Activated T-cell treated with anti-CD3 and anti-CD28 coated beads for 24 hours (primary cell): ENCODE measurements at regions not wholly inside any gene's neighbourhood (a gene's known extent, or its start where the extent isn't known, plus 50 kb on each side); places are given as distances from the start of the nearest gene placed in this dataset.
"Not testable (repeated sequence)": the region's sequence is repeated elsewhere in the genome, so short reads cannot be mapped to it uniquely, and the experiment has no call there.

Source experiments
- DNase-seq: peaks from one replicate; pipeline ENCODE4 v3.0.0-alpha.2; 2020; ENCODE audit warnings: low read depth

DNA sequence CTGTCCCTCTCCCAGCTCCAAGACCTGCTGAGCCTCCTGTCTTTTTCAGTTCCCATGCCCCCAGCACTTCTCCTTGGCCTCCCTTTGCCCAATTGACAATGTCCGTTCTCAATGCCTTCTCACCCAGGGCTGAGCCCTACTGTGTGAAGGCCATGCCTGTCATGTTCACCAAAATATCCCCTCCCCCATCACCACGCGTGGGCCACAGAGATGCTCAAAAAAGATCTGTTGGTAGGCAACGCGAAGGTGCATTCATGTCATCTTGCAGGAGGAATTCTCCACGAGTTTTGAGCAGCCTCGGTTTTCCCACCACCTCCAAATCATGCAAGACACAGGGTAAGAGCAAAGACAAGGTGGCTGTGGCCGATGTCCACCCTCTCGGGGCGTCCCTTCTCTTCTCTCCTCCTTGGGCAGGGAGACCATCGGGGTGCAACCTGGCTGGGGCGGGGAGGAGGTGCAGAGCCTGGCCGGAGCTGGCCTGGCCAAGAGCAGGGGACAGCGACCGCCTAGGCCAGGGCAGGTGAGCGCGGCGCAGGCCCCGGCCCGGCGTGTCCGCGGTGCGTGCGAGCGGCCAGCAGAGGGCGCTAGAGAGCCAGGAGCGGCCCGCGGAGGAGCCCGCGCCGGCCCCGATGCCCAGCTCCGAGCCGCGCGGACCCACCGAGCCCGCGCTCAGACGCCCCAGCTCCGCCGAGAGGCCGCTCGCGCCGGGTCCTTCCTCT, 56.3 kb upstream of the KRTAP5-11 start:
- peak; percentile 51 for DNase-seq

DNA sequence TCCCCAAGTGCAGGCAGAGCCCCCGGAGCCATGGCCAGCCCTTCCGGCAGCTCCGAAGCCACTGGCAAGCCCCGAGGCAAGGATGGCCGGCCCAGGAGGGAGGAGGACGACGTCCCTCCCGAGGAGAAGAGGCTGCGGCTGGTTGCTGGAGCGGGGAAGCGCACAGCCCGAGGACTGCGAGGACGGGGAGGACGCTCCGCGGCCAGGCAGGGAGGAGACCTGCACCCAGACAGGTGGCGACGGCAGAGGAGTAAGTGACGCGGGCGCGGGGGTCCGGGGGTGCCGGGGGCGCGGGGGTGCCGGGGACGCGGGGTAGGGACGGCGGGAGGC, 56.8 kb upstream of the KRTAP5-11 start:
- not testable (repeated sequence) for DNase-seq

DNA sequence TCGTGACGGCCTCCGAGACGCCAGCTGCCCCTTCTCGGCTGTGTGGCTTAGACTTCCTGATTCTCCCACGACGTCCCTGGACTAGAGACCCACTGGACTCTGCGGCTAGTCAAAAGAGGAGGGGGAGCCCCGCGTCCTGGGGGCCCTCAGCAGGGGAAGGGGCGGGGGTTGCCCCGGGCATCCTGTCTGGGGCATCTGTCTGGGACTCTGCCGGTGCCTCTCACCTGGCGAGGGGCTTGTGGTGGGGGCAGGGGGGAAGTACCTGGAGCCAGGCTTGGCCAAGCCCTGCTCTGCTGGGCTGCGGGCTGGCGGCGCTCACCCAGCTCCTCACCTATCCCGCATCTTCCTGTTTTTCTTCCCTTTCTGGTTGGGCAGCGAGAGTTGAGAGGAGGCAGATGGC, 57.2 kb upstream of the KRTAP5-11 start:
- not testable (repeated sequence) for DNase-seq

DNA sequence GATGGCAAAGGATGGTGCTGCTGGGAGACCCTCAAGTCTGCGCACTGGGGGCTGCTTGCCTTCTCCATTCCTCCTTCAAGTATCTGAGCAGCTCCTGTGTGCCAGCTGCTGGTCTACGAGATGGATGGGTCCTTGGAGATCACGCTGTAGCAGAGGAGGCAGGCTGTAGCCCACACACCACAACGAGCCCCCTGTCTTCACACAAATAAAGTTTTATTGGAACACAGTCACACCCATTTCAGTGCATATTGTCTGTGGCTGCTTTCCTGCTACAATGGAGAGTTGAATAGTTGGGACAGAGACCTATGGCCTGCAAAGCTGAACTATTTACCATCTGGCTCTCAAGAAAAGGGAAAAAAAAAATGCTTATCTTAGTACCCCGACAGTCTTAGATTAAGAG, 64.4 kb upstream of the KRTAP5-11 start:
- DNase-seq: not testable (repeated sequence)

DNA sequence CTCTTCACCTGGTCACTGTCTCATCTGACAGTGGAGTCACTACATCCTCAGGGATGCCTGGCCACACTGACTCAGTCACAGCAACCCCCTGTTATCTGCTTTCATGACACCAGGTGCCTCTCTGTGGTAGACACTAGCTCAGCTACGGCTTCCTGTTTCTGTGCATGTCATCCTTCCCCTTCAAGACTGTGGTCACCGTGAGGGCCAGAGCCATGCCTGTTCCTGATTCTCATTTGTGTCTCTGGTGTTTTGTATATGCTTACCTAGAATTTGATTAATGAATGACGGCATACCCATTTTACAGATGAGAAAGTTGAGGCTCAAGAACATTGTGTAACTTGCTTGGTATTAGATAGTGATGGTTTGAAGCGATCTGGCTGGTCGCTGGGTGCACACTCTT, 70.3 kb upstream of the KRTAP5-11 start:
- not testable (repeated sequence) for DNase-seq

DNA sequence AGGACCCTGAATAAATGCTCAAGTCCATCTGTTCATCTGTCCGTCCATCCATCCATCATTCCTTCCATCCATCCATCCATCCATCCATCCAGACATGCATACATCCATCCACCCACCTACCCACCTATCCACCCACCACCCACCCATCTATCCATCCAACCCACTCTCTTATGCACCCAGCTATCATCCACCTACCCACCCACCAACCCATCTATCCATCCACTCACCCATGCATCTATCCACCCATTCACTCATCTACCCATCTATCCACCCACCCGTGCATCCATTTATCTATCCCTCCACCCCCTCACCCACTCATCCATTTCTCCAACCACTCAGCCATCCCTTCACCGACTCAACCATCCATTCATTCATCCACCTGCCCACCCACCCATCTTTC, 71.7 kb upstream of the KRTAP5-11 start:
- DNase-seq: not testable (repeated sequence)

DNA sequence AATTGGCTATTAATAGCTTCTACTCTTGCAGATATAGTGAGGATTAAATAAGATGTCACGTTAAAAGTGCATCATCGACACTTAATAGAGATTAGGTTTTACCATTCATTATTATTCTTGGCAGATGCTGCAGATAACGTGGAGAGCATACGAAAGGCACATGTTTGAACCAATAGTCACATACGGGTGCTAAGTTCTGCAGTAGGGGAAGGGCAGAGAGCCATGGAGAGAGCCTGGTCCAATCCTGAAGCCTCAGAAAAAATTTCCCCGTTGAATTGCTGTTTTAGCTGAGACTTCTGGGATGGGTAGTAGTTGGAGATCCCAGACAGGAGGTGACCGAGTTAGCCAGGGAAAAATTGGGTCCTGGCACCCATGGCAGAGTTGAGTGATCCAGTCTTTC, 72.4 kb upstream of the KRTAP5-11 start:
- DNase-seq: not testable (repeated sequence)

DNA sequence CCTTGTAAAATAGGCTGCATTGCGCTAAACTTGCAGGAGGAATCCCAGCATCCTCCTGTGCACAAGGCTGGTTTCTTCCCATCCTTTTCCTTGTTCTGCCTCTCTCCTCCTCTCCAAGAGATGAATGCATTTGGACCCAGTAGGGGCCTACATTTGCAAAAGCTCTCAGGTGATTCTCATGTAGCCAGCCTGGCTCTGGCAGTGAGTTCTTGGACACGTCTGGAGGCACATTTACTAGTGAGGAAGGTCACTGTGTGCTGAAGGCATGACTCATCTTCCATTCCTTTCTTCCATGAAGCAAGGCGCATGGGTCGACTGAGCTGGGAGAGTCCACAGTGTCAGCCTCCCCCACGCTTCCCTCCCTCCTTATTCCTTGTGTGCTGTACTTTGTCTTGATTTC, 73.8 kb upstream of the KRTAP5-11 start:
- DNase-seq: not testable (repeated sequence)

DNA sequence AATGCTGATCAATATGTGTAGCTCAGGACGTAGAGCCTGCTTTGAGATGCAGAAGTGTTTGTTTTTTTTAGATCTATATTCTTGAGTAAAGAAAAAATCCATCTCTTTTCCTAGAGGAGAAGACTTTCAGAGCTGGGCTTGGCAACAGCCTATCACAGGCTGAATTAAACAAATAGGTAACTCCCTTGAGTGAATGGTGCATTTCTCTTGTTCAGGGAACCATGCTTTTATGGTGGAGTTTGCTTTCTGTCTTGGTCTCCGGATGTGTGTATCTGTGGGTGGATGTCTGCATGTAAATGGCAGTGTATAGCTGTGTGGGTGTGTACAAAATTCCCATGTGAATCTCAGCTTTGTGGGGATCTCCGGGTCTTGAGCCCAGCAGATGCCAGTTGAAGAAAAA, 82.3 kb upstream of the KRTAP5-11 start:
- not testable (repeated sequence) for DNase-seq

DNA sequence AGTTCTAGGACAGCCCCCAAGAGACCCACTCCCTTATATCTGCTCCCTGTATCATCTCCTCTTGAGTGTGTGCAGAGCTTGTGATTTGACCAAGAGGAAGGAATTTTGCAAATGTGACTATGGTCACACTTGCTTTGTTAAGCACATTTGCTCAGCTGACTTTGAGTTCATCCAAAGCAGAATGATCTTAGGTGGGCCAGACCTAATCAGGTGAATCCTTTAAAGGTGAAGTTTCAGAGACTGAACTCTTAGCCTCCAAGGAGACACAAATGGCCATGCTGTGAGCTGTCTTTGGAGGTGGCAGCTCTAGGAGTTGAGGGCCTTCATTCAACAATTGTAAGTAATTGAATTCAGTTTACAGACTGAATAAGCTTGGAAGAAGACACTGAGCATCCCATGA, 115.4 kb upstream of the KRTAP5-11 start:
- not testable (repeated sequence) for DNase-seq

DNA sequence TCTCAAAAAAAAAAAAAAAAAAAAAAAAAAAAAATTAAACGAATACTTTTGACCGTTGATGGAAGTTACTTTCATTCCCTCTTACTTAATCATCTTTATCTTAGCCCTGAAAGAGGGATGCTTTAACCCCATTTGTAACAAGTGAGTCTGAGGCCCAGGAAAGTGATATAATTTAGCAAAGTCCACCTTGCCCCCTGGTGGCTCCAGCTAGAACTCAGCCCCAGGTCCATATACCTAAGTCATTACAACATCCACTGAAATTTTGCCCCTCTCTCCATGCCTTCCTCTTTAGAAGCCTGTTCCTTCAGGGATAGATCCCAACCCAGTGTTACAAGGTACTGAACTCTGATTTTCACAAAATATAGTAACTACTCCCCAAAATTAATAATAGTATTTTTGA, 116.3 kb upstream of the KRTAP5-11 start:
- not testable (repeated sequence) for DNase-seq

DNA sequence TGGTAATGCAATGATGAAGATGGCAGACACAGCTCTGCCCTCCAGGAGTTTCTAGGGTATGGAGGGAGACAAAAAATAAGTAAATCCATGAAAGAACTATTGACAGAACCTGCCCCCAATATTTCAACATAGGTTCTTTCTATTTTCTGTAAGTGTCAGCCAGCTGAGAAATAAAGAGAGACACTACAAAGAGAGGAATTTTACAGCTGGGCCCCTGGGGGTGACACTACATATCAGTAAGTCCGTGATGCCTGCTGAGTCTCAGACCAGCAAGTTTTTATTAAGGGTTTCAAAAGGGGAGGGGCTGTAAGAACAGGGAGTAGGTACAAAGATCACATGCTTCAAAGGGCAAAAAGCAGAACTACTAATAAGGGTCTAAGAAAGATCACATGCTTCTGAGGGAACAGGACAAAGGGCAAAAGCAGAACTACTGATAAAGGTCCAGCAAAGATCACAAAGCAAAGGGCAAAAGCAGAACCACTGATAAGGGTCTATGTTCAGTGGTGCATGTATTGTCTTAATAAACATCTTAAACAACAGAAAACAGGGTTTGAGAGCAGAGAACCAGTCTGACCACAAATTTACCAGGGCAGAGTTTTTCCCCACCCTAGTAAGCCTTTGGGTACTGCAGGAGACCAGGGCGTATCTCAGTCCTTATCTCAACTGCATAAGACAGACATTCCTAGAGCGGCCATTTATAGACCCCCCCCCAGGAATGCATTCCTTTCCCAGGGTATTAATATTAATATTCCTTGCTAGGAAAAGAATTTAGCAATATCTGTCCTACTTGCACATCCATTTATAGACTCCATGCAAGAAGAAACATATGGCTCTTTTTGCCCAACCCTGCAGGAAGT, 119.0 kb upstream of the KRTAP5-11 start:
- not testable (repeated sequence) for DNase-seq

DNA sequence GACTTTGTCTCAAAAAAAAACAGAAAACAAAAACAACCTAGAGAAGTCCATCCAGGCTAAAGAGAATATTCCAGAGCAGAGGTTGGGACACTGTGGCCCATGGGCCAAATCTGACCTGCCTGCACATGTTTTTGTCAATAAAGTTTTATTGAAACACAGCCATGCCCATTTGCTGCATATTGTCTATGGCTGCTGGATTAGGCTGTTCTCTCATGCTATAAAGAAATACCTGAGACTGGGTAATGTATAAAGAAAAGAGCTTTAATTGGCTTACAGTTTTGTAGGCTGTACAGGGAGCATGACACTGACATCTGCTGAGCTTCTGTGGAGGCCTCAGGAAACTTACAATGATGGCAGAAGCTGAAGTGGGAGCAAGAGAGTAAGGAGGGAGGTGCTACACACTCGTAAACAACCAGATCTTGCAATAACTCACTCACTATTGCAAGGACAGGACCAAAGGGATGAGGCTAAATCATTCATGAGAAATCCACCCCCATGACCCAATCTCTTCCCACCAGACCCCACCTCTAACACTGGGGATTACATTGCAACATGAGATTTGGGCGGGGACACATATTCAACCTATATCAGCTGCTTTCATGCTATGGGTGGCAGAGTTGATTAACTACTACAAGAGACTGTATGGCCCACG, 122.5 kb upstream of the KRTAP5-11 start:
- DNase-seq: not testable (repeated sequence)

DNA sequence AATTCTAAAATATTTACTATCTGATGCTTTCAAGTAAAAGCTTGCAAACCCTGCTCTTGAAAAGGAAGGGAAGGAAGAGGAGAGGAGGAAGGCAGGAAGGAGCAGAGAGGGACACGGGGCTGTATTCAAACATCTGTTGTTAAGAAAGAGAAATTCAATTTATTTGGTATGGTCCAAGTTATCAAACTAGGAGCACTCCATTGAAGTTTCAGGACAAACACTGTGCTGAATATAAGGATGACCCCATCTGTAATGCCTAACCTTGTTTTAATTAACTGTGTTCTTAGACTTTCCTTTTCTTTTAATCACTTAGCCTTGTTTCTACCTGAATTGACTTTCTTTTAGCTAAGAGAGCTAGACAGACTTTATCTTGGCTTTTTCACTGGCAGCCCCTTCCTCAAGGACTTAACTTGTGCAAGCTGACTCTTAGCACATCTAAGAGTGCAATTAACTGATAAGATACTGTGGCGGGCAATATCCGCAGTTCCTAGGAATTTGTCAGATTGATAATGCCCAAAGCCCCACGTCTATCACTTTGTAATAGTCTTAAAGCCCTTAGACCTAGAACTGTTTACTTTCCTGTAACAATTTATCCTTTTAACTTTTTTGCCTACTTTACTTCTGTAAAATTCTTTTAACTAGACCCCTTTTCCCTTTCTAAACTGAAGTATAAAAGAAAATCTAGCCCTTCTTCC, 123.2 kb upstream of the KRTAP5-11 start:
- not testable (repeated sequence) for DNase-seq

DNA sequence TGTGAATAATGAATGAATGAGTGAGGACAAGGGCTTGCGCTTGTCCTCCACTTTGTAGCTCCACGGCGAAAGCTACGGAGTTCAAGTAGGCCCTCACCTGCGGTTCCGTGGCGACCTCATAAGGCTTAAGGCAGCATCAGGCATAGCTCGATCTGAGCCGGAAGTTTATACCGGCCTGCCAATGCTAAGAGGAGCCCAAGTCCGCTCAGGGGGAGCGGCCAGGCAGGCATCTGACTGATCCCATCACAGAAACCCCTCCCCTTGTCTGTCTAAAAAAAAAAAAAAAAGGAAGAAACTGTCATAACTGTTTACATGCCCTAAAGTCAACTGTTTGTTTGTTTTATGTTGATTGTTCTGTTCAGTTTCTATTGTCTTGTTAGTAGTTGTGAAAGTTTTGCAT, 124.4 kb upstream of the KRTAP5-11 start:
- not testable (repeated sequence) for DNase-seq

DNA sequence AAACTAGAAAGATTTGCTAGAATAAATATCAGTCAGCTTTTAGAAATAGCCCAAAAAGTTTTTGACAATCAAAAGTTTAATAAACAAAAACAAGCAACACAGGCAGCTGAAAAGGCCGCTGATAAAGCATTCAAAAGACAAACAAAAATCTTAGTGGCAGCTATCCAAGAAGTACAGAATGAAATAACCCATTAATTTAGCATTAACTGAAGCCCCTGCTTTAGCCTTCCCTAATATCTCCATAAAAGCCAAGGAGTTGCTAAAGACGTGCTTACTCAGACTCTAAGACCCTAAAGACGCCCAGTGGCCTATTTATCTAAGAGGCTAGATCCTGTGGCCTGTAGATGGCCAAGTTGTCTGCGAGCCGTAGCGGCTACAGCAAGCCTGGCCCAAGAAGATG, 123.5 kb upstream of the DEFB108B start:
- not testable (repeated sequence) for DNase-seq

DNA sequence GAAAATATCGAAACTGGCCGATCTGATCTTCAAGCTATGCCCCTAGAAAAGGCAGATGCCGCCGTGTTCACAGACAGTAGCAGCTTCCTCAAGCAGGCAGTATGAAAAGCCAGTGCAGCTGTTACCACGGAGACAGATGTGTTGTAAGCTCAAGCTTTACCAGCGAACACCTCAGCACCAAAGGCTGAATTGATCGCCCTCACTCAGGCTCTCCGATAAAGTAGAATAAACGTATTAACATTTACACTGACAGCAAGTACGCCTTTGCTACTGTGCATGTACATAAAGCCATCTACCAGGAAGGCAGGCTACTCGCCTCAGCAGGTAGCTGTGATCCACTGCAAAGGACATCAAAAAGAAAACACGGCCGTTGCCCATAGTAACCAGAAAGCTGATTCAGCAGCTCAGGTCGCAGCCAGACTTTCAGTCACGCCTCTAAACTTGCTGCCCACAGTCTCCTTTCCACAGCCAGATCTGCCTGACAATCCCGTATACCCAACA, 122.8 kb upstream of the DEFB108B start:
- peak; percentile 16 for DNase-seq

DNA sequence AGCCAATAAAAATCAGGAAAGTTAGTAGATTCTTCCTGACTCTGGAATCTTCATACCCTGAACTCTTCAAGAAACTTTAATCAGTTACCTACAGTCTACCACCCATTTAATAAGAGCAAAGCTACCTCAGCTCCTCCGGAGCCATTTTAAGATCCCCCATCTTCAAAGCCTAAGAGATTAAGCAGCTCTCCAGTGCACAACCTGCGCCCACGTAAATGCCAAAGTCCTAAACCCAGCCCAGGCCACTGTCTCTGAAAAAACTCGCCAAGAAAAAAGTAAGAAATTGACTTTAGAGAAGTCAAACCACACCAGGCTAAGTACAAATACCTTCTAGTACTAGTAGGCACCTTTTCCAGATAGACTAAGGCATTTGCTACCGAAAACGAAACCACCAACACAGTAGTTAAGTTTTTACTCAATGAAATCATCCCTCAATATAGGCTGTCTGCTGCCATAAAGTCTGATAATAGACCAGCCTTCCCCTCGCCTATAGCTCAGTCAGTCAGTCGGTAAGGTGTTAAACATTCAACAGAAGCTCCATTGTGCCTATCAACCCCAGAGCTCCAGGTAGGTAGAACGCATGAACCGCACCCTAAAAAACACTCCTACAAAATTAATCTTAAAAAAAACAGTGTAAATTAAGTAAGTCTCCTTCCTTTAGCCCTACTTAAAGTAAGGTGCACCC, 122.2 kb upstream of the DEFB108B start:
- DNase-seq: not testable (repeated sequence)

DNA sequence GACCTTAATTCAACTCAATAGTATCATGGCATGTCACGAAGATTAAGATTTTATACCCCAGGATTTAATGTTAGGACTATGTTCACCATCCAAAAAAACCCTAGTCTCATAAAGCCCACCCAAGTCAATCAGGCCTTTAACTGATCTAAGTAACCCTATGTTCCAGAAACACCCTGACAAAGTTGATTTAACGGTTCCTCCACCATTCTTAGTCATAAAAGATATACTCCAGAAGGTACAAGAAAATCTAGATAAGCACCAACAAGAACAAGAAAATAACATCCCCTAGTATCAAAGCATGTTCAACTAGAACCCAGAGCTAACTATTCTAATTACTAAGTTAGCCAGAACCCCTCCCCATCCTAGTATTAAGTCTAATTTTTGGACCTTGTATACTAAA, 120.7 kb upstream of the DEFB108B start:
- DNase-seq: not testable (repeated sequence)

DNA sequence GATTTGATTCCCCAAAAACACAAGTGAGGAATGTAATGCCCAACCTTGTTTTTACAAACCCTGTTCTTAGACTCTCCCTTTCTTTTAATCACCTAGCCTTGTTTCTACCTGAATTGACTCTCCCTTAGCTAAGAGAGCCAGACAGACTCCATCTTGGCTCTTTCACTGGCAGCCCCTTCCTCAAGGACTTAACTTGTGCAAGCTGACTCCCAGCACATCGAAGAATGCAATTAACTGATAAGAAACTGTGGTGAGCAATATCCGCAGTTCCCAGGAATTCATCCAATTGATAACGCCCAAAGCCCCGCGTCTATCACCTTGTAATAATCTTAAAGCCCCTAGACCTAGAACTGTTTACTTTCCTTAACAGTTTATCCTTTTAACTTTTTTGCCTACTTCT, 120.2 kb upstream of the DEFB108B start:
- DNase-seq: not testable (repeated sequence)

DNA sequence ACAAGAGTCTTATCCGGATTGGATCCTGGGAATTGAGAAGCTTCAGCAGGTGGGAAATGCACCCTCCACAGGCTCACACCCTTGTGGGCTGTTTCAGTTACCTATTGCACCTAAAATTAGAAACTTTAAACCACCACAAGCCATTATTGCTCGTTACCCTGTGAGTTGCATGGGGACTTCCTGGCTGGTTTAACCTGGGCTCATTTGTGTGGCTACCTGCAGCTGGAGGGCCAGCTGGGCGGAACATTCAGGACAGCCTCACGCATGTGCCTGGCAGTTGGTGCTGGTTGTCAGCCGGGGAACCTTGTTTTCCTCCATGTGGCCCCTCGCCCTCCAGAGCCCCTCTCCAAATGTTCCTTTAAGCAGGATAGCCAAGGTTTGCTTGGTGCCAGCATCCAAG, 118.5 kb upstream of the DEFB108B start:
- not testable (repeated sequence) for DNase-seq
